ENCODE measurements at regions not wholly inside any gene's neighbourhood (a gene's known extent, or its start where the extent isn't known, plus 50 kb on each side); places are given as distances from the start of the nearest gene placed in this dataset.
"Not testable (repeated sequence)": the region's sequence is repeated elsewhere in the genome, so short reads cannot be mapped to it uniquely, and the experiment has no call there.

DNA sequence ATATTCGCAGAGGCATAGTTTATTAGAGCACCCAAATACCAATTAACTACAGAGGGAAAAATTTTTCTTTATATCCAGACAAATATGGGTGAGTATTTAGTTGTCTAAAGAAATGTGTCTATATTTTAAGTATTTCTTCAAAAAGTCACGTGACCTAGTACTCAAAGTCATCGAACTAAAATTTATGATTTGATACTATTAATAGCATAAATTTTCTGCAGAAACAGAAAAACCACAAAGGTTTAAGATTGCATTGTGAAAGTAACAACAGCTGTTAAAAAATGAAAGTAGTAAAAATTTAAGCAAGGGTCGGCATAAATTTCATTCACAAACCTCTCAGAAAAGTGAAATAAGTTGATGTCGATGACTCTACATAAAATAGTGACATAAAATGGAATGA lies 323.9 kb upstream of the RORB start:
- H3K79me2 ChIP-seq (ENCODE audit: insufficient read depth): no peaks in the 10 kb centered on the region
- TF ChIP-seq MXI1 (IDR thresholded peaks at IDR 0.05; ENCODE audit: low read depth, low read length) (no peak), NRF1 (IDR thresholded peaks at IDR 0.05; ENCODE audit: low read depth, low read length) (no peak), ELF1 (IDR thresholded peaks at IDR 0.05) (no peak), YY1 (IDR thresholded peaks at IDR 0.05; ENCODE audit: low read depth) (no peak)
- TF ChIP-seq, protein P1, sequence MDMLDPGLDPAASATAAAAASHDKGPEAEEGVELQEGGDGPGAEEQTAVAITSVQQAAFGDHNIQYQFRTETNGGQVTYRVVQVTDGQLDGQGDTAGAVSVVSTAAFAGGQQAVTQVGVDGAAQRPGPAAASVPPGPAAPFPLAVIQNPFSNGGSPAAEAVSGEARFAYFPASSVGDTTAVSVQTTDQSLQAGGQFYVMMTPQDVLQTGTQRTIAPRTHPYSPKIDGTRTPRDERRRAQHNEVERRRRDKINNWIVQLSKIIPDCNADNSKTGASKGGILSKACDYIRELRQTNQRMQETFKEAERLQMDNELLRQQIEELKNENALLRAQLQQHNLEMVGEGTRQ (IDR thresholded peaks at IDR 0.05; ENCODE audit: borderline replicate concordance, low read depth, low read length): no peak
- TF ChIP-seq, protein P2, sequence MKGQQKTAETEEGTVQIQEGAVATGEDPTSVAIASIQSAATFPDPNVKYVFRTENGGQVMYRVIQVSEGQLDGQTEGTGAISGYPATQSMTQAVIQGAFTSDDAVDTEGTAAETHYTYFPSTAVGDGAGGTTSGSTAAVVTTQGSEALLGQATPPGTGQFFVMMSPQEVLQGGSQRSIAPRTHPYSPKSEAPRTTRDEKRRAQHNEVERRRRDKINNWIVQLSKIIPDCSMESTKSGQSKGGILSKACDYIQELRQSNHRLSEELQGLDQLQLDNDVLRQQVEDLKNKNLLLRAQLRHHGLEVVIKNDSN (IDR thresholded peaks at IDR 0.05; ENCODE audit: borderline replicate concordance, low read depth): no peak
- H4K20me1 ChIP-seq (ENCODE audit: insufficient read depth): no peaks in the 10 kb centered on the region
- 35% methylated on average over 5 of the region's 5 CpGs for WGBS (ENCODE audit: low lambda C conversion rate)
- H2AFZ ChIP-seq (ENCODE audit: low read depth): no peak overlapping the region
- H3K4me2 ChIP-seq: no peak overlapping the region
- no peaks in the 10 kb centered on the region for H3K36me3 ChIP-seq (replicated peaks in 1 of 2; ENCODE audit: control insufficient read depth in 1 of 2, insufficient read depth in 2 of 2, low read length in 1 of 2)
- no peaks in the 10 kb centered on the region for H3K4me1 ChIP-seq (ENCODE audit: control insufficient read depth in 1 of 2, insufficient read depth in 2 of 2, low read depth in 1 of 2, low read length in 1 of 2)
- H3K27me3 ChIP-seq (ENCODE audit: insufficient read depth): no peaks in the 10 kb centered on the region
- H3K4me3 ChIP-seq (ENCODE audit: low read depth in 2 of 2, low read length in 1 of 2): no peak overlapping the region
- H3K9me3 ChIP-seq: no peaks in the 10 kb centered on the region
- DNase-seq: no peak
- no peaks in the 10 kb centered on the region for H3K9me2 ChIP-seq
- H3K27ac ChIP-seq (ENCODE audit: low read depth in 2 of 2, low read length in 1 of 2): no peak overlapping the region
- no peak overlapping the region for H3K9ac ChIP-seq
- no peaks in the 10 kb centered on the region for H3F3A ChIP-seq (replicated peaks; ENCODE audit: insufficient read depth)
- ChIA-PET CTCF (interaction anchor here (1.3 kb wide), 1 partner anchor 26 kb away, joined by 3 read pairs; no protein-coding TSS in a partner anchor), POLR2A (no interaction called here)

DNA sequence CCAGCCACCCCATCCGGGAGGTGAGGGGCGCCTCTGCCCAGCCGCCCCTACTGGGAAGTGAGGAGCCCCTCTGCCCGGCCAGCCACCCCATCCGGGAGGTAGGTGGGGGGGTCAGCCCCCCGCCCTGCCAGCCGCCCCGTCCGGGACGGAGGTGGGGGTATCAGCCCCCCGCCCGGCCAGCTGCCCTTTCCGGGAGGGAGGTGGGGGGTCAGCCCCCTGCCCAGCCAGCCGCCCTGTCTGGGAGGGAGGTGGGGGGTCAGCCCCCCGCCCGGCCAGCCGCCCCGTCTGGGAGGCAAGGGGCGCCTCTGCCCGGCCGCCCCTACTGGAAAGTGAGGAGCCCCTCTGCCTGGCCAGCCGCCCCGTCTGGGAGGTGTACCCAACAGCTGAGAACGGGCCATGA lies 299.4 kb upstream of the RORB start:
- DNase-seq; H3K4me2 ChIP-seq; H3K9me3 ChIP-seq; H3F3A ChIP-seq (replicated peaks; ENCODE audit: insufficient read depth); H3K4me3 ChIP-seq (ENCODE audit: low read depth in 2 of 2, low read length in 1 of 2); H3K36me3 ChIP-seq (replicated peaks in 1 of 2; ENCODE audit: control insufficient read depth in 1 of 2, insufficient read depth in 2 of 2, low read length in 1 of 2); H3K9ac ChIP-seq; CTCF ChIA-PET; H4K20me1 ChIP-seq (ENCODE audit: insufficient read depth); H3K27me3 ChIP-seq (ENCODE audit: insufficient read depth); H3K9me2 ChIP-seq; H3K27ac ChIP-seq (ENCODE audit: low read depth in 2 of 2, low read length in 1 of 2); H3K4me1 ChIP-seq (ENCODE audit: control insufficient read depth in 1 of 2, insufficient read depth in 2 of 2, low read depth in 1 of 2, low read length in 1 of 2); H2AFZ ChIP-seq (ENCODE audit: low read depth); POLR2A ChIA-PET; H3K79me2 ChIP-seq (ENCODE audit: insufficient read depth): not testable (repeated sequence)
- WGBS (ENCODE audit: low lambda C conversion rate): 52% methylated on average over 9 of the region's 24 CpGs

DNA sequence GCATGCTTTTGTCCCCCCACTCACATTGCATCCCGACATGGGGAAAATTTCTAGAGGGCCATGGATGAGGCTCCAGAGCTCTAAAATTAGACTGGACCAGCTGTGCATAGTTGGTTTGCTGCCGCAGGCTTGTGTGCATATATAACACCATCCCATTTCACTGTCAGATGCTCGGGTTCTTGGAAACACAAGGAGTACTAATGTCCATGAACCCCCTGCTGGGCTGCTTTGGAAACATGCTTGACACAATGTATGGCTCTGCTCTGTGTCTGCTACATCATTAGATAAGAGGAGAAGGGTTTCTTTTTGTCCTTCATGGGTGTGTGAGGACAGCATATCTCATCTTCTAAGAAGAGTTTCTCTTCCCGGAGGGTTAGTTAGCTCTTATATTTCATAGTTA lies 292.1 kb upstream of the RORB start:
- POLR2A ChIA-PET: no interaction called here
- Histone ChIP-seq H3K36me3 (replicated peaks in 1 of 2; ENCODE audit: control insufficient read depth in 1 of 2, insufficient read depth in 2 of 2, low read length in 1 of 2) (no peaks in the 10 kb centered on the region), H3K9me2 (no peaks in the 10 kb centered on the region), H3K27ac (ENCODE audit: low read depth in 2 of 2, low read length in 1 of 2) (no peak overlapping the region), H3F3A (replicated peaks; ENCODE audit: insufficient read depth) (no peaks in the 10 kb centered on the region), H3K27me3 (ENCODE audit: insufficient read depth) (no peaks in the 10 kb centered on the region), H3K4me3 (ENCODE audit: low read depth in 2 of 2, low read length in 1 of 2) (no peak overlapping the region), H3K9me3 (no peaks in the 10 kb centered on the region), H3K4me2 (no peak overlapping the region), H3K4me1 (ENCODE audit: control insufficient read depth in 1 of 2, insufficient read depth in 2 of 2, low read depth in 1 of 2, low read length in 1 of 2) (no peaks in the 10 kb centered on the region), H4K20me1 (ENCODE audit: insufficient read depth) (no peaks in the 10 kb centered on the region), H2AFZ (ENCODE audit: low read depth) (no peak overlapping the region), H3K9ac (no peak overlapping the region), H3K79me2 (ENCODE audit: insufficient read depth) (no peaks in the 10 kb centered on the region)
- CTCF ChIA-PET: no interaction called here
- 21% methylated on average over 4 of the region's 4 CpGs for WGBS (ENCODE audit: low lambda C conversion rate)
- DNase-seq: no peak
- TF ChIP-seq MEF2A (IDR thresholded peaks at IDR 0.05; ENCODE audit: borderline replicate concordance, low read depth): no peak
- no peak for TF ChIP-seq RFX5 (IDR thresholded peaks at IDR 0.05; ENCODE audit: low read length)
- no peak for TF ChIP-seq GABPA (IDR thresholded peaks at IDR 0.05; ENCODE audit: low read depth)
- no peak for TF ChIP-seq RXRA (IDR thresholded peaks at IDR 0.05; ENCODE audit: borderline replicate concordance, low read depth)

Measured in SK-N-SH (cell line).